Endothelial cell of umbilical vein (primary cell): ENCODE measurements at regions not wholly inside any gene's neighbourhood (a gene's known extent, or its start where the extent isn't known, plus 50 kb on each side); places are given as distances from the start of the nearest gene placed in this dataset.

ENCODE experiments used
- BruUV-seq: library from RNA; stranded (reverse); fragments of 400-500 nt; replicated peaks from 2 replicates; lab custom pipeline; 2021; lab: Mats Ljungman, UMichigan
- CTCF ChIA-PET: fragments of 300-600, 350-600 bp; sonication (Branson Sonifier 250); formaldehyde crosslinking; loops from one replicate; lab custom pipeline; 2021; ENCODE audit warnings: antibody characterized with exemption, inconsistent platforms; lab: Charles Lee
- POLR2A ChIA-PET: fragments of 300-600, 350-600 bp; sonication (Branson Sonifier 250); formaldehyde crosslinking; loops from one replicate; lab custom pipeline; 2021; ENCODE audit warnings: antibody characterized with exemption, inconsistent platforms; lab: Charles Lee
- DNase-seq: peaks from one replicate; pipeline ENCODE4 v3.0.0-alpha.2; 2011; ENCODE audit warnings: low read depth, low spot score
- FAIRE-seq: peaks from 2 replicates; lab custom pipeline; 2011; peaks lifted over from hg19 to GRCh38; lab: Jason Lieb, UNC
- H2AFZ ChIP-seq: 2 replicates; pipeline ENCODE4 v1.6.0; 2012; ENCODE audit warnings: low read depth, low read length, control low read depth, inconsistent platforms
- H3K27ac ChIP-seq: 2 replicates; pipeline ENCODE4 v1.5.1; 2011; ENCODE audit warnings: low read depth, mild to moderate bottlenecking, control low read depth, low read length, moderate library complexity; ENCODE audit not compliant: insufficient read depth
- H3K27me3 ChIP-seq, 2 experiments: 2 replicates each; pipeline versions ENCODE4 v1.6.0 to v1.6.1; 2011; ENCODE audit warnings: low read length in 2 of 2, mixed read lengths in 1 of 2; ENCODE audit not compliant: control insufficient read depth in 2 of 2, insufficient read depth in 2 of 2
- H3K36me3 ChIP-seq, 2 experiments: 2 replicates in 1 of 2; 3 replicates in 1 of 2; pipeline ENCODE4 v1.5.1; 2011; ENCODE audit warnings: low read length in 2 of 2, mild to moderate bottlenecking in 1 of 2, moderate library complexity in 1 of 2; ENCODE audit not compliant: control insufficient read depth in 2 of 2, insufficient read depth in 2 of 2; ENCODE audit errors: extremely low read depth in 1 of 2
- H3K4me1 ChIP-seq: 3 replicates; pipeline ENCODE4 v1.5.1; 2011; ENCODE audit warnings: mild to moderate bottlenecking, low read length; ENCODE audit not compliant: control insufficient read depth, insufficient read depth; ENCODE audit errors: extremely low read depth
- H3K4me2 ChIP-seq: 2 replicates; pipeline ENCODE4 v1.6.1; 2011; ENCODE audit warnings: low read length, control low read depth, mixed read lengths; ENCODE audit not compliant: insufficient read depth
- H3K4me3 ChIP-seq, 3 experiments: fragments of 200-600 bp in 1 of 3; sonication (generic), shearing (Covaris generic) in 1 of 3; replicated peaks in 1 of 3; 2 replicates each; pipeline ENCODE4 v1.5.1; 2011 to 2016; ENCODE audit warnings: control low read depth in 3 of 3, low read length in 3 of 3, mild to moderate bottlenecking in 2 of 3, inconsistent platforms in 1 of 3, low read depth in 1 of 3, moderate library complexity in 1 of 3; ENCODE audit not compliant: insufficient read depth in 1 of 3
- H3K79me2 ChIP-seq: 2 replicates; pipeline ENCODE4 v1.6.0; 2012; ENCODE audit warnings: low read length, inconsistent platforms; ENCODE audit not compliant: control insufficient read depth, insufficient read depth
- H3K9ac ChIP-seq: replicated peaks from 2 replicates; pipeline ENCODE3; 2011; ENCODE audit warnings: low read length, control low read depth; ENCODE audit not compliant: insufficient read depth; ENCODE audit errors: extremely low read depth
- H3K9me1 ChIP-seq: replicated peaks from 3 replicates; pipeline ENCODE4 v1.6.0; 2011; ENCODE audit warnings: mild to moderate bottlenecking, low read length; ENCODE audit not compliant: control insufficient read depth, insufficient read depth; ENCODE audit errors: extremely low read depth
- H3K9me3 ChIP-seq: replicated peaks from 2 replicates; pipeline ENCODE4 v1.5.1; 2012; ENCODE audit warnings: low read length, inconsistent platforms; ENCODE audit not compliant: control insufficient read depth, insufficient read depth
- H4K20me1 ChIP-seq: replicated peaks from 2 replicates; pipeline ENCODE3; 2011; ENCODE audit warnings: mild to moderate bottlenecking, low read length; ENCODE audit not compliant: control insufficient read depth, insufficient read depth; ENCODE audit errors: extremely low read depth
- CTCF ChIP-seq, 2 donors: IDR thresholded peaks; 1 replicate in 1 of 2; 2 replicates in 1 of 2; pipeline ENCODE4 v1.5.1; 2011; ENCODE audit warnings: low read length in 2 of 2, mild to moderate bottlenecking in 2 of 2, moderate library complexity in 2 of 2, control low read depth in 1 of 2, inconsistent platforms in 1 of 2, low read depth in 1 of 2; ENCODE audit not compliant: insufficient read depth in 1 of 2; ENCODE audit errors: extremely low read depth in 1 of 2
- EZH2 ChIP-seq: IDR thresholded peaks from 2 replicates; pipeline ENCODE4 v1.6.1; 2012; ENCODE audit warnings: borderline replicate concordance, low read depth, mild to moderate bottlenecking, moderate library complexity, low read length, inconsistent platforms; ENCODE audit not compliant: severe bottlenecking
- FOS ChIP-seq: IDR thresholded peaks from 2 replicates; pipeline ENCODE4 v1.6.1; 2011; ENCODE audit warnings: mild to moderate bottlenecking, low read length, moderate library complexity, borderline replicate concordance; ENCODE audit not compliant: insufficient read depth
- GATA2 ChIP-seq: IDR thresholded peaks from 2 replicates; pipeline ENCODE4 v1.7.0; 2011; ENCODE audit warnings: low read depth, mild to moderate bottlenecking, moderate library complexity, mixed read lengths, low read length; ENCODE audit not compliant: insufficient read length, insufficient read depth
- JUN ChIP-seq: IDR thresholded peaks from 2 replicates; pipeline ENCODE4 v1.6.1; 2011; ENCODE audit warnings: borderline replicate concordance, low read depth; ENCODE audit not compliant: insufficient read length, insufficient read depth
- MYC ChIP-seq: IDR thresholded peaks from one replicate; pipeline ENCODE4 v1.6.1; 2011; ENCODE audit warnings: mild to moderate bottlenecking, low read depth, low read length
- POLR2A ChIP-seq: IDR thresholded peaks from 2 replicates; pipeline ENCODE4 v1.6.1; 2012; ENCODE audit warnings: low read depth, mild to moderate bottlenecking, control low read depth, low read length
- POLR2AphosphoS5 ChIP-seq: IDR thresholded peaks from 2 replicates; pipeline ENCODE4 v1.6.1; 2012; ENCODE audit warnings: low read depth, mild to moderate bottlenecking, control low read depth, low read length, moderate library complexity; ENCODE audit not compliant: insufficient read depth
- dilution Hi-C: fragments of 300-500 bp; cut with MboI; formaldehyde crosslinking; loops from one replicate; pipeline ENCODE4 v1.15.0; 2019; ENCODE audit warnings: low sequenced_read_pairs; ENCODE audit not compliant: extremely low pct_ligation_motif_present
- intact Hi-C: fragments of 100-400 bp; cut with micrococcal nuclease; formaldehyde crosslinking; loops from one replicate; pipeline ENCODE4 v1.10.0; 2022

DNA sequence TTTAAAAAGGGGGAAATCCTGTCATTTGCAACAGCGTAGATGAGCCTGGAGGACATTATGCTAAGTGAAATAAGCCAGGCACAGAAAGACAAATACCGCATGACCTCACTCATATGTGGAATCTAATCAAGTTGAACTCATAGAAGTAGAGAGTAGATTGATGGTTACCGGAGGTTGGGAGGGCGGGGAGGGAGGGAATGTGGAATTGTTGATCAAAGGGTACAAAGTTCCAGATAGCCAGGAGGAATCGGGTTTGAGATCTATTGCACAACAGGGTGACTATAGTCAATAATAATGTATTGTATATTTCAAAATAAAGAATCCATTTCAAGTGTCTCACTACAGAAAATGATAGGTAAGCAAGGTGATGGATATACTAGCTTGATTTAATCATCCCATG lies 393.2 kb downstream of the BCOR start:
- no peak for DNase-seq
- Histone ChIP-seq H4K20me1 (no peaks in the 10 kb centered on the region), H2AFZ (no peak overlapping the region), H3K27me3 (no peaks in the 10 kb centered on the region), H3K4me1 (no peaks in the 10 kb centered on the region), H3K9ac (no peak overlapping the region), H3K27ac (no peak overlapping the region), H3K9me1 (no peaks in the 10 kb centered on the region), H3K4me2 (no peak overlapping the region), H3K4me3 (no peak overlapping the region), H3K9me3 (no peaks in the 10 kb centered on the region), H3K36me3 (no peaks in the 10 kb centered on the region), H3K79me2 (no peaks in the 10 kb centered on the region)
- TF ChIP-seq POLR2AphosphoS5 = no peak
- TF ChIP-seq JUN = no peak
- TF ChIP-seq GATA2 = no peak
- no peak for TF ChIP-seq MYC
- no peak for TF ChIP-seq CTCF (IDR thresholded peaks at IDR 0.05; ENCODE audit: extremely low read depth in 1 of 2, insufficient read depth in 1 of 2, low read depth in 1 of 2, low read length in 2 of 2)
- TF ChIP-seq FOS = no peak
- no peak for TF ChIP-seq POLR2A
- TF ChIP-seq EZH2 = no peak
- intact Hi-C loops (no loop called here), dilution Hi-C loops (no loop called here)
- ChIA-PET CTCF (interaction anchor here (1.0 to 1.5 kb wide), 7 partner anchors 15 to 463 kb away, joined by 3 to 6 read pairs (median 3); no protein-coding TSS in a partner anchor), POLR2A (no interaction called here)
- no peak for FAIRE-seq
- no TSS peak for BruUV-seq
